ENCODE measurements at regions not wholly inside any gene's neighbourhood (a gene's known extent, or its start where the extent isn't known, plus 50 kb on each side); places are given as distances from the start of the nearest gene placed in this dataset.
"Not testable (repeated sequence)": the region's sequence is repeated elsewhere in the genome, so short reads cannot be mapped to it uniquely, and the experiment has no call there.

DNA sequence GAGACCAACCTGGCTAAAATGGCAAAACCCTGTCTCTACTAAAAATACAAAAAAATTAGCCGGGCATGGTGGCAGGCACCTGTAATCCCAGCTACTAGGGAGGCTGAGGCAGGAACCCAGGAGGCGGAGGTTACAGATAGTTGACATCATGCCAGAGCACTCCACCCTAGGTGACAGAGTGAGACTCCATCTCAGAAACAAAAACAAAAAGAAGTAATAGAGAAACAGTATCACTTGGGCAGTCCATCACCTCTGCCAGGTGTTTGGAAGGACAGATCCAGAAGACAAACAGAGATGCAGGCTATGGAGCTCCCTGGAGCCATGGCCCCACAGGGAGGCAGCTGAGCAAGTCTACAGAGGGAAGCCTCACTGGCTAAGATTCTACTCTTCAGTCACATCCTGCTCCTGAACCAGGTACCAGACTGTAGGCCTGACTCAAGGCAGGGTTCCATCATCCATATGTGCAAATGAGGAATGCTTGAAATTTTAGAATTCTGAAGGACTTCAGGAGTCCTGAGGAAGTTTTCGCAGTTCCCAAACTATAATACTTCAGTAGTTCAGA lies 81.4 kb upstream of the CPEB2 start:
- DNase-seq (ENCODE audit: low spot score) = no peak
- TF ChIP-seq, protein P1, sequence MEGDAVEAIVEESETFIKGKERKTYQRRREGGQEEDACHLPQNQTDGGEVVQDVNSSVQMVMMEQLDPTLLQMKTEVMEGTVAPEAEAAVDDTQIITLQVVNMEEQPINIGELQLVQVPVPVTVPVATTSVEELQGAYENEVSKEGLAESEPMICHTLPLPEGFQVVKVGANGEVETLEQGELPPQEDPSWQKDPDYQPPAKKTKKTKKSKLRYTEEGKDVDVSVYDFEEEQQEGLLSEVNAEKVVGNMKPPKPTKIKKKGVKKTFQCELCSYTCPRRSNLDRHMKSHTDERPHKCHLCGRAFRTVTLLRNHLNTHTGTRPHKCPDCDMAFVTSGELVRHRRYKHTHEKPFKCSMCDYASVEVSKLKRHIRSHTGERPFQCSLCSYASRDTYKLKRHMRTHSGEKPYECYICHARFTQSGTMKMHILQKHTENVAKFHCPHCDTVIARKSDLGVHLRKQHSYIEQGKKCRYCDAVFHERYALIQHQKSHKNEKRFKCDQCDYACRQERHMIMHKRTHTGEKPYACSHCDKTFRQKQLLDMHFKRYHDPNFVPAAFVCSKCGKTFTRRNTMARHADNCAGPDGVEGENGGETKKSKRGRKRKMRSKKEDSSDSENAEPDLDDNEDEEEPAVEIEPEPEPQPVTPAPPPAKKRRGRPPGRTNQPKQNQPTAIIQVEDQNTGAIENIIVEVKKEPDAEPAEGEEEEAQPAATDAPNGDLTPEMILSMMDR (IDR thresholded peaks at IDR 0.05) = no peak

DNA sequence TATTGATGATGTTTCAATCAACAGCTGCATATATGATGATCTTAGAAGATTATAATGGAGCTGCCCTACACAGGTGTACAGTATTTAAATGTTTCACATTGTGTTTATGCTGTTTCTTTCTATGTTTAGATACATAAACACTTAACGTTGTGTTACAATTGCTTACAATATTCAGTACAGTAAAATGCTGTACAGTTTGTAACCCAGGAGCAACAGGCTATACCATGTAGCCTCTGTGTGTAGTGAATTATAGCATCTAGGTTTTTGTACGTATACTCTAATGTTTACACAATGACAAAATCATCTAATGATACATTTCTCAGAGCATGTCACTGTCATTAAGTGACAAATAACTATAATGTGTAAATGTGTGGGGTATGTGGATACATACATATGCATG lies 80.5 kb upstream of the CPEB2 start:
- H3K27ac ChIP-seq; H3K4me3 ChIP-seq; DNase-seq (ENCODE audit: low spot score): not testable (repeated sequence)

More for the DNA sequence above, 81.4 kb upstream of the CPEB2 start:
- no peak overlapping the region for H3K4me3 ChIP-seq
- no peak overlapping the region for H3K27ac ChIP-seq

DNA sequence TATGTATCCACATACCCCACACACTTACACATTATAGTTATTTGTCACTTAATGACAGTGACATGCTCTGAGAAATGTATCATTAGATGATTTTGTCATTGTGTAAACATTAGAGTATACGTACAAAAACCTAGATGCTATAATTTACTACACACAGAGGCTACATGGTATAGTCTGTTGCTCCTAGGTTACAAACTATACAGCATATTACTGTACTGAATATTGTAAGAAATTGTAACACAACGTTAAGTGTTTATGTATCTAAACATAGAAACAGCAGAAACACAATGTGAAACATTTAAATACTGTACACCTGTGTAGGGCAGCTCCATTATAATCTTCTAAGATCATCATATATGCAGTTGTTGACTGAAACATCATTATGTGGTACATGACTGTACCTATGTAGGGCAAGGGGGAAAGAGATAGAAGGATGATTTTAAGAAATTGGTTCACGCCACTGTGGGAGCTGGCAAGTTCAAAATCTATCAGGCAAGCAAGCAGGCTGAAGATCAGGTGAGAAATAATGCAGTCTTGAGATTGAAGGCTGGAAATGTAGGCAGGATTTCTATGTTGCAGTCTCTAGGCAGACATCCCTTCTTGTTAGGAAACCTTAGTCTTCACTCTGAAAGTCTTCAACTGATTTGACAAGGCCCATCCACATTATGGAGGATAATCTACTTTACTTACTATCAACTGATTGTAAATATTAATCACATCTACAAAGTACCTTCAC lies 78.0 kb upstream of the CPEB2 start:
- TF ChIP-seq, protein P1 (IDR thresholded peaks at IDR 0.05) = no peak
- no peak for DNase-seq (ENCODE audit: low spot score)
- Histone ChIP-seq H3K27ac (no peak overlapping the region), H3K4me3 (no peak overlapping the region)

DNA sequence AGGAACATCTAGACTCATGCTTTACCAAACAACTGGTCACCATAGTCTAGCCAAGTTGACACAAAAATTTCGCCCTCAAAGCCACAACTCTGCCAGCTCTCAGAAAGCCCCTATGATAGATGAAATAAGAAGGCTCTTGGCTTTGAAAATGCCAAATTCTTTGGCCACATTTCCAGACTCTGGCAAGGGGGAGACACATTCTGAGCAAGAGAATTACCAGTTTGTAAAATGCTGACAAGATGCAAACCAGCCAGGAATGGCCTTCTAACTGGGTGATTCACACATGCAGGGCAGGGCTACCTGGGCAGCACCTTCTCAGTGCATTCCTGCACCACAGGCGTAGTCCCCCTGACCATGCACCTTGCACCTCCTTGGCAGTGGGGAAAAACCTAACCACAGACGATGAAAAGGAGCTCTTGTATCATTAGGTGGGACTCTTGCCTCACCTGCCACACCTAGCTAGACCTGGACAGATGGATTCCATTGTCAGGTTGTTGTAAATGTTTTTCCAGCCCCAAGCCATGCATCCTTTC lies 77.4 kb upstream of the CPEB2 start:
- no peak for DNase-seq (ENCODE audit: low spot score)
- Histone ChIP-seq H3K4me3 (no peak overlapping the region), H3K27ac (no peak overlapping the region)
- TF ChIP-seq, protein P1 (IDR thresholded peaks at IDR 0.05) = no peak

DNA sequence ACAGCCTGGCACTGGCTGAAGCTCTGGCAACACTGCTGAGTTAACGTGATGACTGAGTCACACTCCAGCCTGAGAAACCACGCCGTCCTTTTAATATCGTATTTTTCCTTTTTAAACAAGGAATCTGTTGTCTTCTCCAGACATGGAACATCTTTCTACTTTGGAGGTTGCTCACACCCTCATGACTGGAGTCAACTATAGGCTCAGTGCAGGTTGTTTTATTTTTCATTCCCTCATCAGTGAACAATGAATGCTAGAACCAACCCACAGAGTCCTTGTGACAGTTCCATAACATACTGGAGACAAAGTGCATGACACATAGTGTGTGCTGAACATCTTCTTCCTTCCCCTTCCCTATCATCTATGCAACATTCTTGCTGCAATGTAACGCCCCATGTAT lies 76.8 kb upstream of the CPEB2 start:
- no peak overlapping the region for H3K27ac ChIP-seq
- TF ChIP-seq, protein P1 (IDR thresholded peaks at IDR 0.05) = no peak
- H3K4me3 ChIP-seq = no peak overlapping the region
- DNase-seq (ENCODE audit: low spot score) = no peak

DNA sequence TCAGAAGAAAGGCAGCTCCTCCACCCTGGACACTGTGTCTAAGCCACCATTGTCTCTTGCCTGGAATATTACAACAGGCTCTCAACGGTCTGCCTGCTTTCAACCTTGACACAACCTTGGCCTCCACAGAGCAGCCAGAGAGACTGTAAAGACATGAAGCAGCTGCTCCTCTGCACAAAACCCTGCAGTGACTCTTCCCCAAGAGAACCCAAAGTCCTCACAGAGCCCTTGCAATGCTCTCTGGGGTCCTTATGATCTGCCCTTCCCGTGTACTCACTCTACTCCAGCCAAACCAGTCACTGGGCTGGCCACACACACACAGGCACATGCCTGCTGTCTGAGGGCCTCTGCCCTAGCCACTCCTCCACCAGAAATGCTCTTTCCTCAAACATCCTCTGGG lies 75.9 kb upstream of the CPEB2 start:
- TF ChIP-seq, protein P1 (IDR thresholded peaks at IDR 0.05) = no peak
- H3K4me3 ChIP-seq = no peak overlapping the region
- DNase-seq (ENCODE audit: low spot score) = no peak
- no peak overlapping the region for H3K27ac ChIP-seq

DNA sequence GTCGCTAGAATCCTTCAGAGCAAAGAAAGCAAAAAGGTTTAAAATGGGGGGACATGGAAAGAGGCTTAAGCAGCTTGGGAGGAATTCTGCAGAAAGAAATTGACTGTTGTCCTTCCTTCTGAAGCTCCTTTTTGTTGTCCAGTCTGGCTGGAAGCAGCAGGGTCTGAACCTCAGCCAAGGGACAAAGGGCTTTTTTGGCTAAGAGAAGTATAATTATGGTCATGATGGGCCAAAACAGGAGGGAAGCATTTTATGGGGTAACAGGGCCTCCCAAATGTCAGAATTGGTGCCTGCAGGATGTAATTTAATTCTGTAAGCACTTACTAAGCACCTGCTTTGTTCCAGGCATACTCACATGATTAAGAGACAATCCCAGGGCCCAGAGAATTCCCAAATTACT lies 74.2 kb upstream of the CPEB2 start:
- DNase-seq (ENCODE audit: low spot score) = no peak
- H3K27ac ChIP-seq = no peak overlapping the region
- TF ChIP-seq, protein P1 (IDR thresholded peaks at IDR 0.05) = no peak
- H3K4me3 ChIP-seq = no peak overlapping the region

All from coronary artery (tissue), 2 donors.